HEK293T (cell line): ENCODE measurements at regions not wholly inside any gene's neighbourhood (a gene's known extent, or its start where the extent isn't known, plus 50 kb on each side); places are given as distances from the start of the nearest gene placed in this dataset.

ENCODE experiments used
- BHLHE40 ChIP-seq: fragments of 450-650 bp; IDR thresholded peaks from 2 replicates; pipeline ENCODE4 v1.6.1; 2016; ENCODE audit warnings: mild to moderate bottlenecking, moderate library complexity, borderline replicate concordance
- ELF4 ChIP-seq: fragments of 450-650 bp; IDR thresholded peaks from 2 replicates; pipeline ENCODE4 v1.6.1; 2017; ENCODE audit warnings: antibody characterized with exemption
- FOXA1 ChIP-seq: fragments of 450-650 bp; IDR thresholded peaks from 2 replicates; pipeline ENCODE4 v1.6.1; 2016; ENCODE audit warnings: mild to moderate bottlenecking
- FOXM1 ChIP-seq: fragments of 450-650 bp; IDR thresholded peaks from 2 replicates; pipeline ENCODE4 v1.6.1; 2017; ENCODE audit warnings: mild to moderate bottlenecking, borderline replicate concordance
- HDGF ChIP-seq: fragments of 450-650 bp; IDR thresholded peaks from 2 replicates; pipeline ENCODE4 v1.6.1; 2017; ENCODE audit warnings: antibody characterized with exemption, borderline replicate concordance
- L3MBTL2 ChIP-seq: fragments of 450-650 bp; conservative IDR thresholded peaks from 2 replicates; pipeline ENCODE4 v1.6.1; 2016; ENCODE audit warnings: mild to moderate bottlenecking
- LEF1 ChIP-seq: fragments of 450-650 bp; IDR thresholded peaks from 2 replicates; pipeline ENCODE4 v1.6.1; 2017; ENCODE audit warnings: mild to moderate bottlenecking, borderline replicate concordance
- NFRKB ChIP-seq: fragments of 450-650 bp; IDR thresholded peaks from 2 replicates; pipeline ENCODE4 v1.6.1; 2016; ENCODE audit warnings: mild to moderate bottlenecking, moderate library complexity
- SP1 ChIP-seq: fragments of 450-650 bp; IDR thresholded peaks from 2 replicates; pipeline ENCODE4 v1.6.1; 2017
- TARDBP ChIP-seq: fragments of 450-650 bp; IDR thresholded peaks from 2 replicates; pipeline ENCODE4 v1.6.1; 2016
- ZNF384 ChIP-seq: fragments of 450-650 bp; IDR thresholded peaks from 2 replicates; pipeline ENCODE4 v1.6.1; 2016

GRCh38 chr5:12716664-12717063, 812.4 kb upstream of the CTNND2 start:
- no peak for TF ChIP-seq SP1
- TF ChIP-seq ZNF384, result no peak
- no peak for TF ChIP-seq TARDBP
- no peak for TF ChIP-seq FOXA1
- no peak for TF ChIP-seq ELF4
- no peak for TF ChIP-seq LEF1
- no peak for TF ChIP-seq HDGF
- TF ChIP-seq FOXM1, result no peak
- TF ChIP-seq BHLHE40, result no peak
- no peak for TF ChIP-seq NFRKB
- no peak for TF ChIP-seq L3MBTL2
